Endothelial cell of umbilical vein (primary cell): ENCODE measurements at regions not wholly inside any gene's neighbourhood (a gene's known extent, or its start where the extent isn't known, plus 50 kb on each side); places are given as distances from the start of the nearest gene placed in this dataset.

ENCODE experiments used
- BruUV-seq: library from RNA; stranded (reverse); fragments of 400-500 nt; replicated peaks from 2 replicates; lab custom pipeline; 2021; lab: Mats Ljungman, UMichigan
- CTCF ChIA-PET: fragments of 300-600, 350-600 bp; sonication (Branson Sonifier 250); formaldehyde crosslinking; loops from one replicate; lab custom pipeline; 2021; ENCODE audit warnings: antibody characterized with exemption, inconsistent platforms; lab: Charles Lee
- POLR2A ChIA-PET: fragments of 300-600, 350-600 bp; sonication (Branson Sonifier 250); formaldehyde crosslinking; loops from one replicate; lab custom pipeline; 2021; ENCODE audit warnings: antibody characterized with exemption, inconsistent platforms; lab: Charles Lee
- DNase-seq: peaks from one replicate; pipeline ENCODE4 v3.0.0-alpha.2; 2011; ENCODE audit warnings: low read depth, low spot score
- FAIRE-seq: peaks from 2 replicates; lab custom pipeline; 2011; peaks lifted over from hg19 to GRCh38; lab: Jason Lieb, UNC
- H2AFZ ChIP-seq: 2 replicates; pipeline ENCODE4 v1.6.0; 2012; ENCODE audit warnings: low read depth, low read length, control low read depth, inconsistent platforms
- H3K27ac ChIP-seq: 2 replicates; pipeline ENCODE4 v1.5.1; 2011; ENCODE audit warnings: low read depth, mild to moderate bottlenecking, control low read depth, low read length, moderate library complexity; ENCODE audit not compliant: insufficient read depth
- H3K27me3 ChIP-seq, 2 experiments: 2 replicates each; pipeline versions ENCODE4 v1.6.0 to v1.6.1; 2011; ENCODE audit warnings: low read length in 2 of 2, mixed read lengths in 1 of 2; ENCODE audit not compliant: control insufficient read depth in 2 of 2, insufficient read depth in 2 of 2
- H3K36me3 ChIP-seq, 2 experiments: 2 replicates in 1 of 2; 3 replicates in 1 of 2; pipeline ENCODE4 v1.5.1; 2011; ENCODE audit warnings: low read length in 2 of 2, mild to moderate bottlenecking in 1 of 2, moderate library complexity in 1 of 2; ENCODE audit not compliant: control insufficient read depth in 2 of 2, insufficient read depth in 2 of 2; ENCODE audit errors: extremely low read depth in 1 of 2
- H3K4me1 ChIP-seq: 3 replicates; pipeline ENCODE4 v1.5.1; 2011; ENCODE audit warnings: mild to moderate bottlenecking, low read length; ENCODE audit not compliant: control insufficient read depth, insufficient read depth; ENCODE audit errors: extremely low read depth
- H3K4me2 ChIP-seq: 2 replicates; pipeline ENCODE4 v1.6.1; 2011; ENCODE audit warnings: low read length, control low read depth, mixed read lengths; ENCODE audit not compliant: insufficient read depth
- H3K4me3 ChIP-seq, 3 experiments: fragments of 200-600 bp in 1 of 3; sonication (generic), shearing (Covaris generic) in 1 of 3; replicated peaks in 1 of 3; 2 replicates each; pipeline ENCODE4 v1.5.1; 2011 to 2016; ENCODE audit warnings: control low read depth in 3 of 3, low read length in 3 of 3, mild to moderate bottlenecking in 2 of 3, inconsistent platforms in 1 of 3, low read depth in 1 of 3, moderate library complexity in 1 of 3; ENCODE audit not compliant: insufficient read depth in 1 of 3
- H3K79me2 ChIP-seq: 2 replicates; pipeline ENCODE4 v1.6.0; 2012; ENCODE audit warnings: low read length, inconsistent platforms; ENCODE audit not compliant: control insufficient read depth, insufficient read depth
- H3K9ac ChIP-seq: replicated peaks from 2 replicates; pipeline ENCODE3; 2011; ENCODE audit warnings: low read length, control low read depth; ENCODE audit not compliant: insufficient read depth; ENCODE audit errors: extremely low read depth
- H3K9me1 ChIP-seq: replicated peaks from 3 replicates; pipeline ENCODE4 v1.6.0; 2011; ENCODE audit warnings: mild to moderate bottlenecking, low read length; ENCODE audit not compliant: control insufficient read depth, insufficient read depth; ENCODE audit errors: extremely low read depth
- H3K9me3 ChIP-seq: replicated peaks from 2 replicates; pipeline ENCODE4 v1.5.1; 2012; ENCODE audit warnings: low read length, inconsistent platforms; ENCODE audit not compliant: control insufficient read depth, insufficient read depth
- H4K20me1 ChIP-seq: replicated peaks from 2 replicates; pipeline ENCODE3; 2011; ENCODE audit warnings: mild to moderate bottlenecking, low read length; ENCODE audit not compliant: control insufficient read depth, insufficient read depth; ENCODE audit errors: extremely low read depth
- GATA2 ChIP-seq: IDR thresholded peaks from 2 replicates; pipeline ENCODE4 v1.7.0; 2011; ENCODE audit warnings: low read depth, mild to moderate bottlenecking, moderate library complexity, mixed read lengths, low read length; ENCODE audit not compliant: insufficient read length, insufficient read depth
- JUN ChIP-seq: IDR thresholded peaks from 2 replicates; pipeline ENCODE4 v1.6.1; 2011; ENCODE audit warnings: borderline replicate concordance, low read depth; ENCODE audit not compliant: insufficient read length, insufficient read depth
- MYC ChIP-seq: IDR thresholded peaks from one replicate; pipeline ENCODE4 v1.6.1; 2011; ENCODE audit warnings: mild to moderate bottlenecking, low read depth, low read length
- POLR2AphosphoS5 ChIP-seq: IDR thresholded peaks from 2 replicates; pipeline ENCODE4 v1.6.1; 2012; ENCODE audit warnings: low read depth, mild to moderate bottlenecking, control low read depth, low read length, moderate library complexity; ENCODE audit not compliant: insufficient read depth
- dilution Hi-C: fragments of 300-500 bp; cut with MboI; formaldehyde crosslinking; loops from one replicate; pipeline ENCODE4 v1.15.0; 2019; ENCODE audit warnings: low sequenced_read_pairs; ENCODE audit not compliant: extremely low pct_ligation_motif_present
- intact Hi-C: fragments of 100-400 bp; cut with micrococcal nuclease; formaldehyde crosslinking; loops from one replicate; pipeline ENCODE4 v1.10.0; 2022
- TF ChIP-seq, protein P1 (sequence below): IDR thresholded peaks from 2 replicates; pipeline ENCODE4 v1.6.1; 2011; ENCODE audit not compliant: insufficient read depth, insufficient read length
- TF ChIP-seq, protein P2 (sequence below), 2 donors: IDR thresholded peaks; 1 replicate in 1 of 2; 2 replicates in 1 of 2; pipeline ENCODE4 v1.5.1; 2011; ENCODE audit warnings: low read length in 2 of 2, mild to moderate bottlenecking in 2 of 2, moderate library complexity in 2 of 2, control low read depth in 1 of 2, inconsistent platforms in 1 of 2, low read depth in 1 of 2; ENCODE audit not compliant: insufficient read depth in 1 of 2; ENCODE audit errors: extremely low read depth in 1 of 2

DNA sequence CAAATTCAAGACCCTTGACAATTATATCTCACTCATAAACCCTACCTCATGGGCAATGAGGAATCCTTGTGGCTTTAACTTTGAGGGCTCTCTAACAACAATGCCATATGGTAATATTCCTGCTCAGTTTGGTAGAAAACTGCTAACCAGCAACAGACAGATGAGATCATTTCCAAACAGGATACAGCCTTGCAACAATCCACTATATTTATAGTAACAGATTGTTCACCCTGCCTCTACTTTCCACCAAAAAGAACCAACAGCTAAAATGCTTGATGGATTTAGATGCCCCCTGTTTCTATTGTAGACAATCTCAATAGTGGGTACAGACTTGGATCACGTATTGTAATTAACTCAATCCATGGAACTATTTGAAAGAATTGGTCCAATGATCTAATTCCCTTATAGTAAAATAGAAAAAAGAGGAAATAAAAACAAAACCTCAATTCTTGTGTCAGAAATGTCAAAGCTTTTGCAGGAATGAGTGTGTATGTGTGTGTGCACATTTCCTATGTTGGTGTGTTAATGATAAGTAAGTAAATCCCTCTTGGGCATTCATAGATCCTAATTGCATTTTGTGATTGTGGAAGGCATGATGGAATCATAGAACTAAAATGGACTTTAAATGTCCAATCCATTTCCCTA lies 100.0 kb upstream of the EDEM3 start:
- Histone ChIP-seq H3K36me3 (no peaks in the 10 kb centered on the region), H3K4me1 (peaks cover 14% of the 10 kb centered on the region), H3K9me3 (no peaks in the 10 kb centered on the region), H4K20me1 (no peaks in the 10 kb centered on the region), H3K9ac (peak overlapping the region; percentile 34), H2AFZ (no peak overlapping the region), H3K4me3 (no peak overlapping the region), H3K9me1 (no peaks in the 10 kb centered on the region), H3K4me2 (peak overlapping the region; percentile 42), H3K79me2 (no peaks in the 10 kb centered on the region), H3K27me3 (no peaks in the 10 kb centered on the region), H3K27ac (peak overlapping the region; percentile 45)
- BruUV-seq = TSS peak; percentile 49
- dilution Hi-C loops = no loop called here
- DNase-seq (peak; percentile 70), FAIRE-seq (no peak)
- ChIA-PET POLR2A (no interaction called here), CTCF (interaction anchor here (1.4 kb wide), 1 partner anchor 25 kb away, joined by 4 read pairs; no protein-coding TSS in a partner anchor)
- TF ChIP-seq JUN = peak; percentile 89
- TF ChIP-seq, protein P1, sequence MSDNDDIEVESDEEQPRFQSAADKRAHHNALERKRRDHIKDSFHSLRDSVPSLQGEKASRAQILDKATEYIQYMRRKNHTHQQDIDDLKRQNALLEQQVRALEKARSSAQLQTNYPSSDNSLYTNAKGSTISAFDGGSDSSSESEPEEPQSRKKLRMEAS = no peak
- intact Hi-C loops = no loop called here

DNA sequence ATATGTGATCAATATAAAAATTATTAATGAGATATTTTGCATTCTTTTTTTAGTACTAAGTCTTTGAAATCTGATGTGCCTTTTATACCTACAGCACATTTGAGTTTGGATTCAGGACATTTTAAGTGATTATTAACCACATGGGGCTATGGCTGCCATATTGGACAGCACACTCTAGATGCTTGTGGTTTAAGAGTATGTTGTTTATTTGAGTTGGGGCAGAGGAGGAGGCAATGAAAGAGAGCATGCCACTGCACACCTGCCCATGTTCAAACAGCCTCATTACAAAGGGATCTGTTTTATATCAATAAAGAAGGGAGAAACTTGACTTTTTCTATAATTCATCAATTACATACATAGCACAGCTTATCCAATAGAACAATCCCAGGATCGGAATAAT lies 99.4 kb upstream of the EDEM3 start:
- no peak for FAIRE-seq
- no peaks in the 10 kb centered on the region for H3K36me3 ChIP-seq

More for the DNA sequence above, 99.4 kb upstream of the EDEM3 start:
- POLR2A ChIA-PET = no interaction called here
- Histone ChIP-seq H3K27me3 (no peaks in the 10 kb centered on the region), H3K9me1 (no peaks in the 10 kb centered on the region), H3K4me2 (peak overlapping the region; percentile 42), H3K79me2 (no peaks in the 10 kb centered on the region), H3K4me3 (no peak overlapping the region), H3K9me3 (no peaks in the 10 kb centered on the region), H3K4me1 (peaks cover 14% of the 10 kb centered on the region), H3K9ac (no peak overlapping the region), H3K27ac (peak overlapping the region; percentile 45), H4K20me1 (no peaks in the 10 kb centered on the region), H2AFZ (no peak overlapping the region)
- DNase-seq = no peak
- TF ChIP-seq, protein P2, sequence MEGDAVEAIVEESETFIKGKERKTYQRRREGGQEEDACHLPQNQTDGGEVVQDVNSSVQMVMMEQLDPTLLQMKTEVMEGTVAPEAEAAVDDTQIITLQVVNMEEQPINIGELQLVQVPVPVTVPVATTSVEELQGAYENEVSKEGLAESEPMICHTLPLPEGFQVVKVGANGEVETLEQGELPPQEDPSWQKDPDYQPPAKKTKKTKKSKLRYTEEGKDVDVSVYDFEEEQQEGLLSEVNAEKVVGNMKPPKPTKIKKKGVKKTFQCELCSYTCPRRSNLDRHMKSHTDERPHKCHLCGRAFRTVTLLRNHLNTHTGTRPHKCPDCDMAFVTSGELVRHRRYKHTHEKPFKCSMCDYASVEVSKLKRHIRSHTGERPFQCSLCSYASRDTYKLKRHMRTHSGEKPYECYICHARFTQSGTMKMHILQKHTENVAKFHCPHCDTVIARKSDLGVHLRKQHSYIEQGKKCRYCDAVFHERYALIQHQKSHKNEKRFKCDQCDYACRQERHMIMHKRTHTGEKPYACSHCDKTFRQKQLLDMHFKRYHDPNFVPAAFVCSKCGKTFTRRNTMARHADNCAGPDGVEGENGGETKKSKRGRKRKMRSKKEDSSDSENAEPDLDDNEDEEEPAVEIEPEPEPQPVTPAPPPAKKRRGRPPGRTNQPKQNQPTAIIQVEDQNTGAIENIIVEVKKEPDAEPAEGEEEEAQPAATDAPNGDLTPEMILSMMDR (IDR thresholded peaks at IDR 0.05; ENCODE audit: extremely low read depth in 1 of 2, insufficient read depth in 1 of 2, low read depth in 1 of 2, low read length in 2 of 2) = no peak
- TF ChIP-seq POLR2AphosphoS5 (no peak), MYC (no peak), JUN (no peak), GATA2 (no peak)
- TF ChIP-seq, protein P1 = no peak
- dilution Hi-C loops = no loop called here
- TSS peak; percentile 50 for BruUV-seq
- CTCF ChIA-PET = no interaction called here
- intact Hi-C loops = no loop called here
